ENCODE measurements at regions not wholly inside any gene's neighbourhood (a gene's known extent, or its start where the extent isn't known, plus 50 kb on each side); places are given as distances from the start of the nearest gene placed in this dataset.

DNA sequence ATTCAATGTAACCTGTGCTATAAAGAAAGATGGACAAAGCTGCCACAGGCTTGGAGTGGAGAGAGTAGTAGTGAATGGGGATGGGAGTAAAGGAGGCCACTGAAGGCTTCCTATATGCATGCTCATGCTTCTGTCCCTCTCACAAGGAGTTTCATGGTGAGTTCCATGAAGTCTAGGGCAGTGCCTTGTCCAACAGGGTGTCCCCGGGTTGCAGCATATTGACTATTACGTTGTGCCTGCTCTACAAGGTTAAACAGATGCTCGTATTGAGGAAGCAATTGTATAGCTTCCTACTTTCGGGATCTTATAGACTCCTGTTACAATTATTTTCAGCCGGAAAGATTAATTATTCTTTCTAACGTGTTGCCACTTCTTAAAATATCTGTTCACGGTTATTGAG is 129.1 kb upstream of the PIK3R1 start (continued):
- TF ChIP-seq, protein P1, sequence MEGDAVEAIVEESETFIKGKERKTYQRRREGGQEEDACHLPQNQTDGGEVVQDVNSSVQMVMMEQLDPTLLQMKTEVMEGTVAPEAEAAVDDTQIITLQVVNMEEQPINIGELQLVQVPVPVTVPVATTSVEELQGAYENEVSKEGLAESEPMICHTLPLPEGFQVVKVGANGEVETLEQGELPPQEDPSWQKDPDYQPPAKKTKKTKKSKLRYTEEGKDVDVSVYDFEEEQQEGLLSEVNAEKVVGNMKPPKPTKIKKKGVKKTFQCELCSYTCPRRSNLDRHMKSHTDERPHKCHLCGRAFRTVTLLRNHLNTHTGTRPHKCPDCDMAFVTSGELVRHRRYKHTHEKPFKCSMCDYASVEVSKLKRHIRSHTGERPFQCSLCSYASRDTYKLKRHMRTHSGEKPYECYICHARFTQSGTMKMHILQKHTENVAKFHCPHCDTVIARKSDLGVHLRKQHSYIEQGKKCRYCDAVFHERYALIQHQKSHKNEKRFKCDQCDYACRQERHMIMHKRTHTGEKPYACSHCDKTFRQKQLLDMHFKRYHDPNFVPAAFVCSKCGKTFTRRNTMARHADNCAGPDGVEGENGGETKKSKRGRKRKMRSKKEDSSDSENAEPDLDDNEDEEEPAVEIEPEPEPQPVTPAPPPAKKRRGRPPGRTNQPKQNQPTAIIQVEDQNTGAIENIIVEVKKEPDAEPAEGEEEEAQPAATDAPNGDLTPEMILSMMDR (IDR thresholded peaks at IDR 0.05 in 2 of 3, conservative IDR thresholded peaks at IDR 0.05 in 1 of 3; ENCODE audit: control insufficient read depth in 2 of 3, extremely low read depth in 1 of 3, insufficient read depth in 1 of 3, low read depth in 3 of 3, low read length in 3 of 3) = no peak
- TF ChIP-seq, protein P2, sequence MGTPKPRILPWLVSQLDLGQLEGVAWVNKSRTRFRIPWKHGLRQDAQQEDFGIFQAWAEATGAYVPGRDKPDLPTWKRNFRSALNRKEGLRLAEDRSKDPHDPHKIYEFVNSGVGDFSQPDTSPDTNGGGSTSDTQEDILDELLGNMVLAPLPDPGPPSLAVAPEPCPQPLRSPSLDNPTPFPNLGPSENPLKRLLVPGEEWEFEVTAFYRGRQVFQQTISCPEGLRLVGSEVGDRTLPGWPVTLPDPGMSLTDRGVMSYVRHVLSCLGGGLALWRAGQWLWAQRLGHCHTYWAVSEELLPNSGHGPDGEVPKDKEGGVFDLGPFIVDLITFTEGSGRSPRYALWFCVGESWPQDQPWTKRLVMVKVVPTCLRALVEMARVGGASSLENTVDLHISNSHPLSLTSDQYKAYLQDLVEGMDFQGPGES (IDR thresholded peaks at IDR 0.05) = no peak
- TF ChIP-seq CREB1 (IDR thresholded peaks at IDR 0.05; ENCODE audit: low read depth) = no peak

DNA sequence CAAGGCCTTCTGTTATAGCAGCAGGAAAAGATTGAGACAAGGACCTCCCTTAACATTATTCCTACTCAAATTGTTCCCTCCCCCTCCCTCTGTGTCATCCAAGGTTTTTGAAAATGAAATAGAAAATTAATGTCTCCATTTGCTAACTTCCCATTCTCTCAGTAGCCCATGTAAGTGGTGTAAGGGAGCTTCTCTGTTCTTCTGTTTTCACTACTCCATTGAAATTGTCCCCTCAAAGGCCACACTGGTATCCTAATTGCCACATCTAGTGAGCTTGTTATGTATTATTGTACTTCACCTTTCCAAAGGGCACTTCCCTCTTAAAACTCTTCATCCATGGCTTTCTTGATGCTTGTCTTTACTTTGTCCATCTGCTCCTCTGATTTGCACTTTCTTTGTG is 131.2 kb upstream of the PIK3R1 start:
- no TSS peak for BruUV-seq (replicated peaks)
- no peaks in the 10 kb centered on the region for H3K4me1 ChIP-seq (ENCODE audit: control insufficient read depth, insufficient read depth, low read length)
- FAIRE-seq (no peak), ATAC-seq (no peak), DNase-seq (ENCODE audit: low read depth, low spot score) (no peak)
- no peak overlapping the region for H3K4me2 ChIP-seq (ENCODE audit: control insufficient read depth, insufficient read depth)
- no peaks in the 10 kb centered on the region for H4K20me1 ChIP-seq (ENCODE audit: control insufficient read depth, insufficient read depth)
- no peak overlapping the region for H3K27ac ChIP-seq (ENCODE audit: control insufficient read depth, insufficient read depth)
- H3K9ac ChIP-seq (ENCODE audit: control insufficient read depth, insufficient read depth, low read length) = no peak overlapping the region
- ChIA-PET SMC1A (ENCODE audit: uncharacterized antibody, unreplicated experiment) (no interaction called here), POLR2A (no interaction called here), RAD21 (ENCODE audit: unreplicated experiment) (no interaction called here), CTCF (no interaction called here)
- no peak overlapping the region for H3K4me3 ChIP-seq
- intact Hi-C loops (cut with micrococcal nuclease; ENCODE audit: unreplicated experiment) = no loop called here
- no peaks in the 10 kb centered on the region for H3K27me3 ChIP-seq (replicated peaks in 1 of 2; ENCODE audit: control insufficient read depth in 2 of 2, insufficient read depth in 2 of 2, low read length in 1 of 2)
- H3K36me3 ChIP-seq (ENCODE audit: control insufficient read depth in 2 of 2, insufficient read depth in 2 of 2, low read length in 1 of 2) = no peaks in the 10 kb centered on the region
- no peak overlapping the region for H2AFZ ChIP-seq (ENCODE audit: control insufficient read depth, low read depth, low read length)
- no peaks in the 10 kb centered on the region for H3K79me2 ChIP-seq (ENCODE audit: control insufficient read depth, insufficient read depth, low read length)
- no peaks in the 10 kb centered on the region for H3K9me3 ChIP-seq (replicated peaks; ENCODE audit: control insufficient read depth, insufficient read depth, low read length)
- in situ Hi-C loops (cut with MboI) = no loop called here
- TF ChIP-seq HCFC1 (IDR thresholded peaks at IDR 0.05; ENCODE audit: low read length) (no peak), EED (IDR thresholded peaks at IDR 0.05; ENCODE audit: low read depth) (no peak), ZSCAN29 (IDR thresholded peaks at IDR 0.05) (no peak), ZNF384 (IDR thresholded peaks at IDR 0.05; ENCODE audit: borderline replicate concordance, low read depth, low read length) (no peak), LARP7 (IDR thresholded peaks at IDR 0.05) (no peak), FOXK2 (IDR thresholded peaks at IDR 0.05) (no peak), ZNF217 (IDR thresholded peaks at IDR 0.05) (no peak), EZH2 (IDR thresholded peaks at IDR 0.05; ENCODE audit: borderline replicate concordance, control insufficient read depth, low read depth, low read length) (no peak), MTA2 (IDR thresholded peaks at IDR 0.05; ENCODE audit: low read depth) (no peak), STAT3 (IDR thresholded peaks at IDR 0.05; ENCODE audit: low read depth, low read length) (no peak), KLF5 (IDR thresholded peaks at IDR 0.05; ENCODE audit: partially characterized antibody) (no peak)
- TF ChIP-seq, protein P3, sequence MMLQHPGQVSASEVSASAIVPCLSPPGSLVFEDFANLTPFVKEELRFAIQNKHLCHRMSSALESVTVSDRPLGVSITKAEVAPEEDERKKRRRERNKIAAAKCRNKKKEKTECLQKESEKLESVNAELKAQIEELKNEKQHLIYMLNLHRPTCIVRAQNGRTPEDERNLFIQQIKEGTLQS (IDR thresholded peaks at IDR 0.05; ENCODE audit: borderline replicate concordance, extremely low read depth, low read depth, low read length) = no peak
- TF ChIP-seq, protein P4, sequence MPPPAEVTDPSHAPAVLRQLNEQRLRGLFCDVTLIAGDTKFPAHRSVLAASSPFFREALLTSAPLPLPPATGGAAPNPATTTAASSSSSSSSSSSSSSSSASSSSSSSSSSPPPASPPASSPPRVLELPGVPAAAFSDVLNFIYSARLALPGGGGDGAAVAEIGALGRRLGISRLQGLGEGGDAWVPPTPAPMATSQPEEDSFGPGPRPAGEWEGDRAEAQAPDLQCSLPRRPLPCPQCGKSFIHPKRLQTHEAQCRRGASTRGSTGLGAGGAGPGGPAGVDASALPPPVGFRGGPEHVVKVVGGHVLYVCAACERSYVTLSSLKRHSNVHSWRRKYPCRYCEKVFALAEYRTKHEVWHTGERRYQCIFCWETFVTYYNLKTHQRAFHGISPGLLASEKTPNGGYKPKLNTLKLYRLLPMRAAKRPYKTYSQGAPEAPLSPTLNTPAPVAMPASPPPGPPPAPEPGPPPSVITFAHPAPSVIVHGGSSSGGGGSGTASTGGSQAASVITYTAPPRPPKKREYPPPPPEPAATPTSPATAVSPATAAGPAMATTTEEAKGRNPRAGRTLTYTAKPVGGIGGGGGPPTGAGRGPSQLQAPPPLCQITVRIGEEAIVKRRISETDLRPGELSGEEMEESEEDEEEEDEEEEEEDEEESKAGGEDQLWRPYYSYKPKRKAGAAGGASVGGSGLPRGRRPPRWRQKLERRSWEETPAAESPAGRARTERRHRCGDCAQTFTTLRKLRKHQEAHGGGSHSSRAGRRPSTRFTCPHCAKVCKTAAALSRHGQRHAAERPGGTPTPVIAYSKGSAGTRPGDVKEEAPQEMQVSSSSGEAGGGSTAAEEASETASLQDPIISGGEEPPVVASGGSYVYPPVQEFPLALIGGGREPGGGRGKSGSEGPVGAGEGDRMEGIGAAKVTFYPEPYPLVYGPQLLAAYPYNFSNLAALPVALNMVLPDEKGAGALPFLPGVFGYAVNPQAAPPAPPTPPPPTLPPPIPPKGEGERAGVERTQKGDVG (CRISPR knock-in tag; IDR thresholded peaks at IDR 0.05) = no peak
- TF ChIP-seq, protein P5, sequence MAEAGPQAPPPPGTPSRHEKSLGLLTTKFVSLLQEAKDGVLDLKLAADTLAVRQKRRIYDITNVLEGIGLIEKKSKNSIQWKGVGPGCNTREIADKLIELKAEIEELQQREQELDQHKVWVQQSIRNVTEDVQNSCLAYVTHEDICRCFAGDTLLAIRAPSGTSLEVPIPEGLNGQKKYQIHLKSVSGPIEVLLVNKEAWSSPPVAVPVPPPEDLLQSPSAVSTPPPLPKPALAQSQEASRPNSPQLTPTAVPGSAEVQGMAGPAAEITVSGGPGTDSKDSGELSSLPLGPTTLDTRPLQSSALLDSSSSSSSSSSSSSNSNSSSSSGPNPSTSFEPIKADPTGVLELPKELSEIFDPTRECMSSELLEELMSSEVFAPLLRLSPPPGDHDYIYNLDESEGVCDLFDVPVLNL (IDR thresholded peaks at IDR 0.05; ENCODE audit: low read depth, low read length) = no peak
